Osteoblast (primary cell): ENCODE measurements at regions not wholly inside any gene's neighbourhood (a gene's known extent, or its start where the extent isn't known, plus 50 kb on each side); places are given as distances from the start of the nearest gene placed in this dataset.

ENCODE experiments used
- DNase-seq: peaks from one replicate; pipeline ENCODE4 v3.0.0; 2011; ENCODE audit warnings: low spot score, mixed read lengths; ENCODE audit not compliant: insufficient read length; ENCODE audit errors: missing footprints
- H2AFZ ChIP-seq: 2 replicates; pipeline ENCODE4 v1.6.0; 2011; ENCODE audit warnings: mild to moderate bottlenecking, low read length
- H3K27ac ChIP-seq: 2 replicates; pipeline ENCODE4 v1.5.1; 2011; ENCODE audit warnings: mild to moderate bottlenecking, low read depth, low read length, moderate library complexity
- H3K27me3 ChIP-seq: 2 replicates; pipeline ENCODE4 v1.6.0; 2012; ENCODE audit warnings: mild to moderate bottlenecking, control low read depth, inconsistent platforms, low read length, moderate library complexity; ENCODE audit not compliant: insufficient read depth
- H3K36me3 ChIP-seq: 2 replicates; pipeline ENCODE4 v1.5.1; 2011; ENCODE audit warnings: mild to moderate bottlenecking, low read length, control low read depth, moderate library complexity; ENCODE audit not compliant: insufficient read depth
- H3K4me1 ChIP-seq: 2 replicates; pipeline ENCODE4 v1.5.1; 2011; ENCODE audit warnings: mild to moderate bottlenecking, low read length, control low read depth, moderate library complexity; ENCODE audit not compliant: insufficient read depth
- H3K4me2 ChIP-seq: 2 replicates; pipeline ENCODE4 v1.6.0; 2011; ENCODE audit warnings: mild to moderate bottlenecking, low read length; ENCODE audit not compliant: insufficient read depth
- H3K4me3 ChIP-seq: fragments of 200-600 bp; sonication (generic); 3 replicates; pipeline ENCODE4 v1.5.1; 2012; ENCODE audit warnings: mild to moderate bottlenecking, low read length, inconsistent platforms; ENCODE audit not compliant: insufficient read depth
- H3K79me2 ChIP-seq: 2 replicates; pipeline ENCODE4 v1.6.0; 2012; ENCODE audit warnings: mild to moderate bottlenecking, low read length, control low read depth, inconsistent platforms; ENCODE audit not compliant: insufficient read depth
- H3K9me3 ChIP-seq: 2 replicates; pipeline ENCODE4 v1.5.1; 2011; ENCODE audit warnings: low read depth, low read length, control low read depth
- H4K20me1 ChIP-seq: 2 replicates; pipeline ENCODE4 v1.6.0; 2012; ENCODE audit warnings: mild to moderate bottlenecking, low read length, control low read depth; ENCODE audit not compliant: insufficient read depth
- CTCF ChIP-seq: IDR thresholded peaks from 2 replicates; pipeline ENCODE4 v1.5.1; 2011; ENCODE audit warnings: mild to moderate bottlenecking, low read depth, low read length, moderate library complexity; ENCODE audit errors: extremely low read depth

DNA sequence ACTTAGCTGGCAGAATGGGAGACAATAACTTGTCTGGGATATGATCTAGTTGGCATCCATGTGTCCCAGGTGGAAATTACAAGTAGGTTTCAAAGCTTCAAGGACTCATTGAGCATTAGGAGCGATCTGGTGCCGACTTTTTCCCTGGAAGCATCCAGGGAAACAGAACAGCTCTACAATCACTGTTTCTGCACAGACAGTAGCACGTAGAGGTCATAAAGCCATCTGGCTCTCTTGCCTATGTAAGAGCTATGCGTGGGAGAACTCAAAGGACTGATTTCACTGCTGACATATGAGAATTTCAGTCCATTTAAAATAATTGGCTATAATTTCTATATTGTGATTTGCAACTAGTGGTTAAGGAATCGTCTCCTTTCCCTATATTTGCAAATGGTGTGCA lies 791.7 kb downstream of the REEP3 start:
- H3K4me2 ChIP-seq: no peak overlapping the region
- no peaks in the 10 kb centered on the region for H4K20me1 ChIP-seq
- no peak for TF ChIP-seq CTCF
- H3K36me3 ChIP-seq: no peaks in the 10 kb centered on the region
- H3K9me3 ChIP-seq: no peaks in the 10 kb centered on the region
- no peak for DNase-seq
- no peaks in the 10 kb centered on the region for H3K4me1 ChIP-seq
- no peak overlapping the region for H3K4me3 ChIP-seq
- H3K79me2 ChIP-seq: no peaks in the 10 kb centered on the region
- H3K27ac ChIP-seq: no peak overlapping the region
- H3K27me3 ChIP-seq: no peaks in the 10 kb centered on the region
- H2AFZ ChIP-seq: no peak overlapping the region

- TF ChIP-seq CTCF: no peak
- Histone ChIP-seq H3K4me2 (no peak overlapping the region), H3K79me2 (no peaks in the 10 kb centered on the region), H3K36me3 (no peaks in the 10 kb centered on the region), H2AFZ (no peak overlapping the region), H3K4me3 (no peak overlapping the region), H3K4me1 (no peaks in the 10 kb centered on the region), H4K20me1 (no peaks in the 10 kb centered on the region), H3K27me3 (no peaks in the 10 kb centered on the region), H3K9me3 (peaks cover under 1% of the 10 kb centered on the region), H3K27ac (no peak overlapping the region)
- DNase-seq: no peak
Observed at GRCh38 chr10:64313967-64314366, 792.8 kb downstream of the REEP3 start.

- Histone ChIP-seq H3K4me3 (no peak overlapping the region), H3K4me2 (no peak overlapping the region), H3K79me2 (no peaks in the 10 kb centered on the region), H2AFZ (no peak overlapping the region), H3K4me1 (no peaks in the 10 kb centered on the region), H3K27ac (no peak overlapping the region), H4K20me1 (no peaks in the 10 kb centered on the region), H3K36me3 (no peaks in the 10 kb centered on the region), H3K27me3 (no peaks in the 10 kb centered on the region), H3K9me3 (peaks cover 2% of the 10 kb centered on the region)
- no peak for TF ChIP-seq CTCF
- DNase-seq: no peak
Observed at GRCh38 chr10:64316416-64316815, 795.2 kb downstream of the REEP3 start.

GRCh38 chr10:64316833-64317232 lies 795.6 kb downstream of the REEP3 start:
- H3K4me1 ChIP-seq: no peaks in the 10 kb centered on the region
- DNase-seq: no peak
- H3K27me3 ChIP-seq: no peaks in the 10 kb centered on the region
- H3K4me2 ChIP-seq: no peak overlapping the region
- no peak overlapping the region for H3K27ac ChIP-seq
- no peaks in the 10 kb centered on the region for H3K79me2 ChIP-seq
- TF ChIP-seq CTCF: no peak
- H4K20me1 ChIP-seq: no peaks in the 10 kb centered on the region
- H2AFZ ChIP-seq: no peak overlapping the region
- peaks cover 2% of the 10 kb centered on the region for H3K9me3 ChIP-seq
- H3K36me3 ChIP-seq: no peaks in the 10 kb centered on the region
- H3K4me3 ChIP-seq: no peak overlapping the region
